AG04450 (cell line): ENCODE measurements at regions not wholly inside any gene's neighbourhood (a gene's known extent, or its start where the extent isn't known, plus 50 kb on each side); places are given as distances from the start of the nearest gene placed in this dataset.

ENCODE experiments used
- CTCF ChIA-PET: fragments of 300-600, 350-600 bp; formaldehyde crosslinking; extraction: SDS; loops from one replicate; lab custom pipeline; 2022; ENCODE audit warnings: antibody characterized with exemption, inconsistent platforms; lab: Charles Lee
- POLR2A ChIA-PET: fragments of 350-600 bp; formaldehyde crosslinking; extraction: SDS; loops from one replicate; lab custom pipeline; 2021; ENCODE audit warnings: antibody characterized with exemption, inconsistent platforms; lab: Yijun Ruan, JAX
- DNase-seq: peaks from one replicate; pipeline ENCODE4 v3.0.0-alpha.2; 2011; ENCODE audit warnings: low read depth, low spot score
- H3K27ac ChIP-seq: one replicate; pipeline ENCODE4 v1.5.1; 2012; ENCODE audit warnings: low read depth, low read length, control low read depth
- H3K27me3 ChIP-seq: one replicate; pipeline ENCODE4 v1.6.0; 2012; ENCODE audit warnings: low read length; ENCODE audit not compliant: control insufficient read depth, insufficient read depth
- H3K4me3 ChIP-seq: 2 replicates; pipeline ENCODE4 v1.5.1; 2011; ENCODE audit warnings: mild to moderate bottlenecking, low read depth, low read length, control low read depth
- H3K9me3 ChIP-seq: 2 replicates; pipeline ENCODE4 v1.5.1; 2012; ENCODE audit warnings: low read length; ENCODE audit not compliant: control insufficient read depth, insufficient read depth
- CTCF ChIP-seq: IDR thresholded peaks from 2 replicates; pipeline ENCODE4 v1.5.1; 2011; ENCODE audit warnings: low read depth, low read length, control low read depth, inconsistent platforms

GRCh38 chr13:83568019-83568418 lies 314.3 kb downstream of the SLITRK1 start:
- CTCF ChIA-PET, result no interaction called here
- no peak overlapping the region for H3K27ac ChIP-seq
- no peak overlapping the region for H3K4me3 ChIP-seq
- POLR2A ChIA-PET, result no interaction called here
- no peaks in the 10 kb centered on the region for H3K9me3 ChIP-seq
- no peak for TF ChIP-seq CTCF
- no peaks in the 10 kb centered on the region for H3K27me3 ChIP-seq
- DNase-seq, result no peak

GRCh38 chr13:83563499-83563898 lies 318.8 kb downstream of the SLITRK1 start:
- no peak for TF ChIP-seq CTCF
- CTCF ChIA-PET, result no interaction called here
- POLR2A ChIA-PET, result no interaction called here
- H3K9me3 ChIP-seq, result no peaks in the 10 kb centered on the region
- H3K27me3 ChIP-seq, result no peaks in the 10 kb centered on the region
- no peak overlapping the region for H3K27ac ChIP-seq
- H3K4me3 ChIP-seq, result no peak overlapping the region
- DNase-seq, result no peak

- Histone ChIP-seq H3K27ac (no peak overlapping the region), H3K9me3 (no peaks in the 10 kb centered on the region), H3K4me3 (no peak overlapping the region), H3K27me3 (no peaks in the 10 kb centered on the region)
- CTCF ChIA-PET, result no interaction called here
- POLR2A ChIA-PET, result no interaction called here
- no peak for DNase-seq
- no peak for TF ChIP-seq CTCF
Observed at GRCh38 chr13:83557845-83558244, 324.4 kb downstream of the SLITRK1 start.

- Histone ChIP-seq H3K9me3 (no peaks in the 10 kb centered on the region), H3K4me3 (no peak overlapping the region), H3K27me3 (no peaks in the 10 kb centered on the region), H3K27ac (no peak overlapping the region)
- ChIA-PET CTCF (interaction anchor here (0.6 kb wide), 1 partner anchor 85 kb away, joined by 4 read pairs; no protein-coding TSS in a partner anchor), POLR2A (no interaction called here)
- DNase-seq, result no peak
- TF ChIP-seq CTCF, result no peak
Observed at GRCh38 chr13:83549671-83550070, 332.6 kb downstream of the SLITRK1 start.

GRCh38 chr13:83547043-83547442 lies 335.2 kb downstream of the SLITRK1 start:
- Histone ChIP-seq H3K27ac (no peak overlapping the region), H3K27me3 (no peaks in the 10 kb centered on the region), H3K9me3 (no peaks in the 10 kb centered on the region), H3K4me3 (no peak overlapping the region)
- TF ChIP-seq CTCF, result no peak
- POLR2A ChIA-PET, result no interaction called here
- DNase-seq, result no peak
- CTCF ChIA-PET, result no interaction called here
